ENCODE measurements at regions not wholly inside any gene's neighbourhood (a gene's known extent, or its start where the extent isn't known, plus 50 kb on each side); places are given as distances from the start of the nearest gene placed in this dataset.

DNA sequence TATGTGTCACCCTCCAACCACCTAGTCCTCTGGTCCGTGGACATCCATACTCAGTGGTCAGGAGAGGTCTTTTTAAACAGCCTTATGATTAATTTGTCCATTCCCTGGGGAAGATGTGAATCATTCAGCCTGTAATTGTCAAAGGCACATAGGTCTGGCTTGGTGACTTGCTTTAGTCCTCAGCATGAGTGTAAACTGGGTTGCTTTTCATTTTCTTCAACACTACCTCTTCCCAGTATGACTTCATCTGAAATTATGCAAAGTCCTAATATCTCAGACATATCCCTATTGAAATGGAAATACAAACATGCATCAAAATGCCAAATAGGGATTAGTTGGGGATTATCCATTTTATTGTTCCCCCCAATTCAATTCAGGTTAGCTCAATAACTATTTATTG lies 208.3 kb upstream of the AMOT start:
- Histone ChIP-seq H3K79me2 (ENCODE audit: low read length) (no peaks in the 10 kb centered on the region), H3K4me3 (ENCODE audit: low read length) (no peak overlapping the region), H3F3A (ENCODE audit: low read length, unreplicated experiment) (no peaks in the 10 kb centered on the region), H3K36me3 (ENCODE audit: low read depth, low read length) (no peaks in the 10 kb centered on the region), H3K9me3 (ENCODE audit: low read length) (0 out of 2 replicates have a peak, but pooled peaks cover 3% of the 10 kb centered on the region), H3K27me3 (ENCODE audit: low read length) (no peaks in the 10 kb centered on the region), H3K9ac (ENCODE audit: low read length) (no peak overlapping the region), H4K20me1 (ENCODE audit: low read length) (no peaks in the 10 kb centered on the region), H3K4me2 (ENCODE audit: low read length) (no peak overlapping the region), H3K4me1 (ENCODE audit: insufficient read depth, low read length) (no peaks in the 10 kb centered on the region), H3K9me2 (replicated peaks; ENCODE audit: low read length) (no peaks in the 10 kb centered on the region), H2AFZ (ENCODE audit: low read length) (no peak overlapping the region), H3K27ac (ENCODE audit: low read length) (no peak overlapping the region)
- POLR2A ChIA-PET (ENCODE audit: unreplicated experiment): no interaction called here
- CTCF ChIA-PET: no interaction called here
- TF ChIP-seq EZH2phosphoT487 (IDR thresholded peaks at IDR 0.05; ENCODE audit: borderline replicate concordance, low read length) (no peak), CTCF (conservative IDR thresholded peaks at IDR 0.05; ENCODE audit: low read depth, low read length) (no peak), EZH2 (IDR thresholded peaks at IDR 0.05; ENCODE audit: low read length, unreplicated experiment) (no peak)
- intact Hi-C loops (cut with micrococcal nuclease): no loop called here
- no TSS peak for BruUV-seq (replicated peaks)
- ATAC-seq (no peak), DNase-seq (no peak)

GRCh38 chrX:113048480-113048879 lies 207.8 kb upstream of the AMOT start:
- ATAC-seq (no peak), DNase-seq (no peak)
- H3K9me2 ChIP-seq (replicated peaks; ENCODE audit: low read length): no peaks in the 10 kb centered on the region
- H3F3A ChIP-seq (ENCODE audit: low read length, unreplicated experiment): no peaks in the 10 kb centered on the region
- no peaks in the 10 kb centered on the region for H3K79me2 ChIP-seq (ENCODE audit: low read length)
- no peaks in the 10 kb centered on the region for H4K20me1 ChIP-seq (ENCODE audit: low read length)
- TF ChIP-seq CTCF (conservative IDR thresholded peaks at IDR 0.05; ENCODE audit: low read depth, low read length) (no peak), EZH2 (IDR thresholded peaks at IDR 0.05; ENCODE audit: low read length, unreplicated experiment) (no peak), EZH2phosphoT487 (IDR thresholded peaks at IDR 0.05; ENCODE audit: borderline replicate concordance, low read length) (no peak)
- no TSS peak for BruUV-seq (replicated peaks)
- H3K4me2 ChIP-seq (ENCODE audit: low read length): no peak overlapping the region
- no peak overlapping the region for H2AFZ ChIP-seq (ENCODE audit: low read length)
- H3K4me1 ChIP-seq (ENCODE audit: insufficient read depth, low read length): no peaks in the 10 kb centered on the region
- H3K4me3 ChIP-seq (ENCODE audit: low read length): no peak overlapping the region
- no peaks in the 10 kb centered on the region for H3K27me3 ChIP-seq (ENCODE audit: low read length)
- no peaks in the 10 kb centered on the region for H3K36me3 ChIP-seq (ENCODE audit: low read depth, low read length)
- no peak overlapping the region for H3K9ac ChIP-seq (ENCODE audit: low read length)
- ChIA-PET CTCF (no interaction called here), POLR2A (ENCODE audit: unreplicated experiment) (no interaction called here)
- H3K27ac ChIP-seq (ENCODE audit: low read length): no peak overlapping the region
- intact Hi-C loops (cut with micrococcal nuclease): no loop called here
- H3K9me3 ChIP-seq (ENCODE audit: low read length): 0 out of 2 replicates have a peak, but pooled peaks cover 3% of the 10 kb centered on the region

DNA sequence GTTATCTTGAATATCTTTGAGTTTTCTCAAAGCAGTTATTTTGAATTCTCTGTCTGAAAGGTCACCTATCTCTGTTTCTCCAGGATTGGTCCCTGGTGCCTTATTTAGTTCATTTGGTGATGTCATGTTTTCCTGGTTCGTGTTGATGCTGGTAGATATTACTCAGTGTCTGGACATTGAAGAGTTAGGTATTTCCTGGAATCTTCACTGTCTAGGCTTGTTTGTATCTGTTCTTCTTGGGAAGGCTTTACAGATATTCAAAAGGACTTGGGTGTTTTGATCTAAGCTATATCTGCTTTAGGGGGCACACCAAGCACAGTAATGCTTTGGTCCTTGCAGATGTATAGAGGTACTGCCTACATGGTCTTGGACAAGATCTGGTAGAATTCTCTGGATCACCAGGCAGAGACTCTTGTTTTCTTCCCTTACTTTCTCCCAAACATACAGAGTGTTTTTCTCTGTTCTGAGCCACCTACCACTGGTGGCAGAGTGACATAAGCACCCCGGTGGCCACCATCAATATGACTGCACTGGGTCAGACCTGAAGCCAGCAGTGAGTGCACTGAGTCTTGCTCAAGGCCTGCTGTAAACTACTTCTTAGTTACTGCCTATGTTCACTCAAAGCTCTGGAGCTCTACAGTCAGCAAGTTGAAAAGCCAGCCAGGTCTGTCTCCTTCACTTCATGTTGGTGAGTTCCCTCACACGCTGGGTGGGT lies 193.5 kb upstream of the AMOT start:
- Histone ChIP-seq H3K27me3 (ENCODE audit: low read length) (no peaks in the 10 kb centered on the region), H3K27ac (ENCODE audit: low read length) (no peak overlapping the region), H3K36me3 (ENCODE audit: low read depth, low read length) (no peaks in the 10 kb centered on the region), H4K20me1 (ENCODE audit: low read length) (no peaks in the 10 kb centered on the region), H3K79me2 (ENCODE audit: low read length) (no peaks in the 10 kb centered on the region), H3K9me3 (ENCODE audit: low read length) (no peaks in the 10 kb centered on the region), H2AFZ (ENCODE audit: low read length) (no peak overlapping the region), H3K4me1 (ENCODE audit: insufficient read depth, low read length) (no peaks in the 10 kb centered on the region), H3K4me2 (ENCODE audit: low read length) (no peak overlapping the region), H3K9me2 (replicated peaks; ENCODE audit: low read length) (no peaks in the 10 kb centered on the region), H3K9ac (ENCODE audit: low read length) (no peak overlapping the region), H3K4me3 (ENCODE audit: low read length) (no peak overlapping the region), H3F3A (ENCODE audit: low read length, unreplicated experiment) (no peaks in the 10 kb centered on the region)
- CTCF ChIA-PET: no interaction called here
- BruUV-seq (replicated peaks): no TSS peak
- POLR2A ChIA-PET (ENCODE audit: unreplicated experiment): no interaction called here
- TF ChIP-seq EZH2phosphoT487 (IDR thresholded peaks at IDR 0.05; ENCODE audit: borderline replicate concordance, low read length): no peak
- intact Hi-C loops (cut with micrococcal nuclease): no loop called here
- no peak for ATAC-seq
- no peak for DNase-seq
